Activated CD4-positive, alpha-beta T cell treated with anti-CD3 and anti-CD28 coated beads, Interleukin-2, amount 10 ng/mL, durations not matched to agents 24 days and 14 days (primary cell): ENCODE measurements at regions not wholly inside any gene's neighbourhood (a gene's known extent, or its start where the extent isn't known, plus 50 kb on each side); places are given as distances from the start of the nearest gene placed in this dataset.
"Not testable (repeated sequence)": the region's sequence is repeated elsewhere in the genome, so short reads cannot be mapped to it uniquely, and the experiment has no call there.

Source experiments
- DNase-seq: peaks from one replicate; pipeline ENCODE4 v3.0.0; 2022
- H3K27ac Mint-ChIP-seq: one replicate; pipeline ENCODE4 v1.8.0; 2022; ENCODE audit warnings: mild to moderate bottlenecking, mixed read lengths
- H3K27me3 Mint-ChIP-seq: one replicate; pipeline ENCODE4 v1.8.0; 2022; ENCODE audit warnings: mixed read lengths
- H3K36me3 Mint-ChIP-seq: one replicate; pipeline ENCODE4 v1.8.0; 2022; ENCODE audit warnings: low read depth, mild to moderate bottlenecking, mixed read lengths
- H3K4me1 Mint-ChIP-seq: one replicate; pipeline ENCODE4 v1.8.0; 2021; ENCODE audit warnings: mixed read lengths
- H3K4me3 Mint-ChIP-seq: one replicate; pipeline ENCODE4 v1.8.0; 2022; ENCODE audit warnings: mild to moderate bottlenecking, moderate library complexity, mixed read lengths
- H3K9me3 Mint-ChIP-seq: one replicate; pipeline ENCODE4 v1.8.0; 2021; ENCODE audit warnings: mixed read lengths
- intact Hi-C: fragments of 100-400 bp; cut with micrococcal nuclease; formaldehyde crosslinking; loops from one replicate; pipeline ENCODE4 v1.15.1; 2023

DNA sequence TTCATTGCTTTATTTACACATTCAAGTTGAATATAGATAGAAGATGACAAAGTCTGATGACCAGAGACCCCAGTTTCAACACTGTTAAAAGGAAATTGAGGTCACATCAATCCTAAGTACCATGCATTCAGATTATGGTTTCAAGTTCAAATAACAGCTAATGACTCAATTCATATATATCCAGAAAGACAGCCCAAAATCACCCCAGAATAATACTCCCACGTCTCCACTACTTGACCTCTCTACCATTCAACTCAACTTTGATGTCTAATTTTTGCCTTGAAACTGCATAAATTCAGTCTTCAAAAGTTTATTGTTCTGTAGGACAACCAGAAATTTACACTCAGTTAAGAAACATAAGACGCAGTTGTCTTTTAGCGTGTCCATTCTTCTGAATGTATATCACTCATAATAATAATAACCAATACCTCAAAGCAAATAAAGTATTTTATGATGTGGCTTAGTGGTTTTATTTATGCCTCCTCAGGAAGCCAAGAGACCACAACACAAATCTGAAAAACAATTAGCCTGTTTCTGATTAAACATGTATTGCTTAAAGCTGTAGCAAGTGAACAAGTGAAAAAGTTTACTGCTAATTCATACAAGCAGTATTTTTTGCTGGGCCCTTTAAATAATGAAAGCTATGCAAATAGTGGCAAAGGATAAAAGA is 569.0 kb downstream of the LTN1 start:
- DNase-seq = no peak
- Mint-ChIP-seq H3K27ac (no peak overlapping the region), H3K4me1 (no peaks in the 10 kb centered on the region), H3K36me3 (no peaks in the 10 kb centered on the region), H3K9me3 (no peaks in the 10 kb centered on the region), H3K4me3 (no peak overlapping the region), H3K27me3 (no peaks in the 10 kb centered on the region)
- intact Hi-C loops = no loop called here

DNA sequence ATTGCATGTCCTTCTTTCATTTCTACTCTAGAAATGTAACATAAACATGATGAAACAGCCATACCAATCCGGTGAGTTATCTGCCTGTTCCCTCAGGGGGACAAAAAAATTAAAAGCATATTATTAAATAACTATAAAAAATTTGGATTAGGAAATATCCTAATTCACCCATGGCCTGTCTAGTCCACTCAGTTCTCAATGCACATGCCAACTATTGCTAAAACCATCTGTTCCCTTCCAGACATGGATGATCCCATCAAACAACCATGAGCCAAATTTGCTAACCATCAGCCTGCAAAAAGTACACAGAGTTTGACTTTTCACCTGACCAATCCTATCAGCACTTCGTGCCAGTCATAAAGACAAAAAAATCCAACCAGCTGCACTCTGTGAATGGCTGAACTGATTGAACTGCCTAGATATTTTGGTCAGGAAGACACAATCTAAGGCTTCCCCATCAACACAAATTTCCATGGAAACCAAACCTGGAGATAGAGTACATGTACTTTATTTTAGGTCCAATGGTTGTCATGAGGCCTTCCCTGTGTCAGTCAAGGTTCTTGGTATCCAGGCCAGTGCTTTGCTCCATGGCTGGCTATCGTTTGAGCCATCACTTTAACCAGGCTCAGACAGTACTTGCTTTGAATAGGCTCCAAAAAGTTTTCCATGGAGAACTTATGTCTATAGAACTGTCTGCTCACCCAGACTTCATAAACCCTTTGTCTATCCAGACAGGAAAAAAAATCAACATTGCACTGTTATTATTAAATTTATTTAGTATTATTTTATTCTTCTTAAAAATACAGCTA is 570.8 kb downstream of the LTN1 start:
- Mint-ChIP-seq H3K27me3 (no peaks in the 10 kb centered on the region), H3K4me3 (no peak overlapping the region), H3K36me3 (no peaks in the 10 kb centered on the region), H3K27ac (no peak overlapping the region), H3K4me1 (no peaks in the 10 kb centered on the region), H3K9me3 (no peaks in the 10 kb centered on the region)
- no peak for DNase-seq
- intact Hi-C loops = no loop called here

DNA sequence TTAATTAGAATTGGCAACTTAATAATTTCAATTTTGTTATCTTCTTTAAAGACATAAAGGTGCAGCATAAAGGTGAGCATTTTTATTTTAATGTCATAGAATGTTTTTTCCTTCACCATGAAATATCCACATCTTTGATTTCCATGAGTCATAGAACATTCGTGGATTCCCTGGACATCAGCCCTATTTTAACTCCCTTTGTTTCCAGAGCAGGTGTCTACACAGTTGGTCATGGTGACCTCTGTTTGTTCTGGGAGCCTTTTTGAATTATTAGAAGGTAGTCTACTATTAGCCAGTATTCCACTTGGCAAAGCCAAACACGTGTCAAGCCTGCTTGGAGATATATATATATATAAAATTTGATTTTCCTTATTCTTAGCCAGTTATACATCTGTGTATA is 572.9 kb downstream of the LTN1 start:
- intact Hi-C loops = no loop called here
- Mint-ChIP-seq H3K27ac (no peak overlapping the region), H3K9me3 (no peaks in the 10 kb centered on the region), H3K4me3 (no peak overlapping the region), H3K4me1 (no peaks in the 10 kb centered on the region), H3K27me3 (no peaks in the 10 kb centered on the region), H3K36me3 (no peaks in the 10 kb centered on the region)
- DNase-seq = no peak

DNA sequence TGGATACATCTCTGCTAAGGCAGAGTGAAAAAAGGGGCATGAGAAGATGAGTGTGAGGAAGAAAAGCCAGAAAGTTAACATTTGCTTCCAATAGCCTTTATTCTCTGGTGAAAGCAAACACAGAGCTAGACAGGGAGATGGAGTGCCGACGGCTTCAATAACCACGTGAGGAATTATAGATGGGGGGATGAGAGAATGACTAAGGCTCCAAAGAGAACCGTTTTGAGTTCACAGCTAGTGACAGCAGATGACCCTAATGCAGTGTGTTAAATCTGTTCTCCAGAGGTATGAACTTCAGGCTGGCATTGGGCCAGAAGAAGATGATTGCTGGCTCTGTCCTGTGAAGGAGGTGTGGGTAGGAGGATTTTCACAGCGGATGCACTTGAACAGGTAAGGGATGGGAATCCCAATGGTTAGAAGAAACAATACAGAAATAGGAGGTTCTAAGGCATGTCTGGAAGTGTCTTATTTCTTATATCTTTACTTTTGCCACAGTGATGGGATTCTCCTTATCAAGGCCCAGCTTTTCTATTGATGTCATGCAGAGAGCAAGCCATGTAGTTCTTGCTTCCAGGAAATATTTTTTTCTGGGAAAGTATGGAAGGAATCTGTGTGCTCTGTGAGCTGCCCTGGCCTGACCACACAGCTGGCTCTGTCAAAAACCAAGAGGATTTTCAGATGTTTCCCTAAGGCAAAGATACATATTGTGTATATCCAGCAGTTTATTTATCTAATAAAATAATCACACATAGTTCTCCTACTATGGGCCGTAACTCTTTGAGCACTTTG is 573.8 kb downstream of the LTN1 start:
- intact Hi-C loops = no loop called here
- Mint-ChIP-seq H3K4me3 (no peak overlapping the region), H3K9me3 (no peaks in the 10 kb centered on the region), H3K27me3 (no peaks in the 10 kb centered on the region), H3K27ac (no peak overlapping the region), H3K4me1 (no peaks in the 10 kb centered on the region), H3K36me3 (no peaks in the 10 kb centered on the region)
- DNase-seq = no peak

DNA sequence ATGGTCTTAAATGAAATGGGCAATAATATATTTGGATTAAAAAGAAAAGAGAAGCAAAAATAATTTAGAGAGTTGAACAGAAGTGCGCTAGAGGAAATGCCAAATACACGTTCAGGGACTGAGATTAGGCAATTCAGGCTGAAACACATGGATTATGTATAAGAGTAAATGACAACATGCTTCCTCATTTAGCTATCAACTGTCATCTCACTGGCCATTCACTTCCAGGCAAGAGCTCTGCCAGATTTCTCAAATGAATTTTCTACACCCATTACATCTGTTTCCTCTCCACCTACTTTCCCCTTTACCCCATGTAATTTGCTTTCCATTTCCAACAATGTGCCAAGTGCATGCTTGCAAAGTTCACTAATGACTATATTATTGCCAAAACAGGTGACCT is 582.4 kb downstream of the LTN1 start:
- intact Hi-C loops = no loop called here
- no peaks in the 10 kb centered on the region for H3K36me3 Mint-ChIP-seq
- no peak overlapping the region for H3K27ac Mint-ChIP-seq
- no peaks in the 10 kb centered on the region for H3K4me1 Mint-ChIP-seq
- H3K9me3 Mint-ChIP-seq = no peaks in the 10 kb centered on the region
- no peak for DNase-seq
- H3K4me3 Mint-ChIP-seq = no peak overlapping the region
- no peaks in the 10 kb centered on the region for H3K27me3 Mint-ChIP-seq

DNA sequence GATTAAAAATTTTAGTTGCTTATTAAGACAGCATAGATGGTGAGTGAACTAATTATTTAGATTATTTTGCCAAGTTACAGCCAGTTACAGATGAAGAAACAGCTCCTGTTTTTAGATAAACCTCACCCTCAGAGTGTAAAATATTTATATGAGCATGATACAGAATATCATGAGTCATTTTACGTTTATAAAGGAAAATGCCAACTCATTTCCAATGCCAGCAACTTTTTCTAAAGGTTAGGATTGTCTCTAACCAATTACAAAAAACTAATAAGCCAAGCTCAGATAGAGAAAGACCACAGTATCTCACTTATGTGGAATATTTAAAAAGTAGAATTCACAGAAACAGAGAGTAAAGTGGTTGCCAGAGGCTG is 590.1 kb downstream of the LTN1 start:
- Mint-ChIP-seq H3K36me3 (no peaks in the 10 kb centered on the region), H3K9me3 (no peaks in the 10 kb centered on the region), H3K27ac (no peak overlapping the region), H3K4me1 (no peaks in the 10 kb centered on the region), H3K4me3 (no peak overlapping the region), H3K27me3 (no peaks in the 10 kb centered on the region)
- intact Hi-C loops = no loop called here
- DNase-seq = no peak

DNA sequence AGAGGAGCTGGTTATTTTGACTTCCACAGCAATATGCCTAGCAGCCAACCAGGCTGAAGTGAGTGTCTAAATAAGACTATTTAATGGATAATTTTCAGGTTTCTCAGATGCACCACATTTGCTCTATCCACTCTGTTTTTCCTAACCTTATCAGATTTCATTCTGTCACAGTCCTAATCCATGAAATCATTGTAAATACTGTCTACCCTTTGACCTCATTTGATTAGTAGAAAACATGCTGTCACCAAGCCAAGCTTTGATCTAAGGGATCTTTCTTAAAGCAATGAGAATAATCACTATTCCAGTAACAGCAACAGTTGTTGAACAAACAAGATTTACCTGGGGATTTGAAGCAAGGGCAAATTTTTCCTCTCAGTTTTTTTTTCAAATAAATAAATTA is 595.6 kb downstream of the LTN1 start:
- Mint-ChIP-seq H3K27ac (no peak overlapping the region), H3K27me3 (no peaks in the 10 kb centered on the region), H3K4me3 (no peak overlapping the region), H3K9me3 (no peaks in the 10 kb centered on the region), H3K36me3 (no peaks in the 10 kb centered on the region), H3K4me1 (no peaks in the 10 kb centered on the region)
- no peak for DNase-seq
- intact Hi-C loops = no loop called here

DNA sequence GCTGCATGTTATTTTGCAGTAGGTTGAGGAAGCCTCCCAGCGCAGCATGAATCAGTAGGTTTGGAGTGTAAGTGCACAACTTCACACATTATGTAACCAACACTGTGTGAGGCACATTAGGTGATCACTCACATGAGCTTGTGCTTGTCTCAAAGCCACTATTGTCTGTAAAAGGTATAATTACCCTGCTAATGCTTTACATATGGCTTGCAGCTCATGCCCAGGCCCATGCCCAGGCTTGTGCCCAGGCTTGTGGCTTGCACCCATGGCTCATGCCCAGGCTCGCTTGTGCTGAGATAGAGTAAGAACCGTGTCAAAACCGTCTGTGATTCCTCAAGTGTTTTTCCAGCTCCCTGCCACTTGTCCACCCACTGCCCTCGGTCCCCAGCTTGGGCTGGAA is 596.3 kb downstream of the LTN1 start:
- Mint-ChIP-seq H3K36me3 (no peaks in the 10 kb centered on the region), H3K27me3 (no peaks in the 10 kb centered on the region), H3K27ac (no peak overlapping the region), H3K4me3 (no peak overlapping the region), H3K4me1 (no peaks in the 10 kb centered on the region), H3K9me3 (no peaks in the 10 kb centered on the region)
- intact Hi-C loops = no loop called here
- DNase-seq = no peak

DNA sequence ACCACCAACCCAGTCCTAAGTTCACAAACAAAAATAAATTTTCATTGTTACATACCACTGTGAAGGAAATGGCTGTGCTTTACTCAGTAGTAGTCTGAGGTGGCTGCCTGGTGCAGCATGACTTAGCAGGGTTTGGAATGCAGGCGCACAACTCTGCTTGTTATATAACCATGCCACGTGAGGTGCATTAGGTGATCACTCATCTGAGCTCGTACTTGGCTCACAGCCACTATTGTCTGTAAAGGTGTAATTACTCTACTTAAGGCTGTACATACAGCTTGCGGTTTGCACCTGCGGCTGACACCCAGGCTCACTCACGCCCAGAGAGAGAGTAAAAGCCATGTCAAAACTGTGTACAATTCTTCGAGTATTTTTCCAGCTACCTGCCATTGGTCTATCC is 599.4 kb downstream of the LTN1 start:
- Mint-ChIP-seq H3K36me3 (no peaks in the 10 kb centered on the region), H3K9me3 (no peaks in the 10 kb centered on the region), H3K27me3 (no peaks in the 10 kb centered on the region), H3K4me1 (no peaks in the 10 kb centered on the region), H3K4me3 (no peak overlapping the region), H3K27ac (no peak overlapping the region)
- intact Hi-C loops = no loop called here
- DNase-seq = no peak

DNA sequence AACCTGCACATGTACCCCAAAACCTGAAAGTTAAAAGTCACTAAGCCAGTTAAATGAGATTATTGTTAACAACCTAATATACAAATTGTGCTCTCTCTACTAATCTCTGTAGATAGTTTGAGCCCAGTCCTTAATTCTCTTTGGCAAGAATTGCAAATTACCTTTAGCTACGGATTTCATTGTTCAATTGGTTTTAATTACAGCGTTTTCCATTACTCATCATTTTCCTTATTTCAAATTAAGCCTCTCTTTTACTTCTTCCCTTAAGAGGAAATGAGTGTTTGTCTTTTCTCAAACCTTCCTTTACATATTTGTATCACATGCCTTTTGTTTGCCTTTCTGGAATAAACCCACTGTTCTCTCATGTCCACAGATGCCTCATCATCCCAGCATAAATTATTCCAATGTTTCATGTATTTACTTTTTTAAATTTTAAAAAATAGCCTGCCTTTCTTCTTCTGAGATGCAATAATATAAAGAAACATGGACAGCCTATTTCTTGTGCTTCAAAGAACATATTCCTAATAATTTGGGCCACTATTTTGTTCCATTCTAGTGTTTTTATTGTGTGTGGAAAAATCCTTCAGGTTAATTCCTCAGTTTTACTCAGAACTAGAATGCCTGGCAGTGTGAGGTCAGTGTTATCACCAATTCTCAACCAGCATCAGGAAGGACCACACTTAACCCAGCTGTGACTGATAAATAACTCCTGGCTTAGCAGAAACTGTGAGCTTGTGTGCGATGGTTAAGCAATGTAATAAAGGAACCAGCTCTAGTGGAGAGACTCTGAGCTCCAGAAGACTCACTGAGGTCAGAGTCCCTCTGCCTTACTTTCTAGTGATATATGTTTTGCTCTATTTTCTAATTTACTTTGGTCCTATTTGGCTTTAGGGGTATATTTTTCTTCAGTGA is 600.5 kb downstream of the LTN1 start:
- no peak overlapping the region for H3K27ac Mint-ChIP-seq
- no peak for DNase-seq
- no peaks in the 10 kb centered on the region for H3K27me3 Mint-ChIP-seq
- H3K36me3 Mint-ChIP-seq = no peaks in the 10 kb centered on the region
- H3K4me3 Mint-ChIP-seq = no peak overlapping the region
- no peaks in the 10 kb centered on the region for H3K9me3 Mint-ChIP-seq
- intact Hi-C loops = no loop called here
- H3K4me1 Mint-ChIP-seq = no peaks in the 10 kb centered on the region

DNA sequence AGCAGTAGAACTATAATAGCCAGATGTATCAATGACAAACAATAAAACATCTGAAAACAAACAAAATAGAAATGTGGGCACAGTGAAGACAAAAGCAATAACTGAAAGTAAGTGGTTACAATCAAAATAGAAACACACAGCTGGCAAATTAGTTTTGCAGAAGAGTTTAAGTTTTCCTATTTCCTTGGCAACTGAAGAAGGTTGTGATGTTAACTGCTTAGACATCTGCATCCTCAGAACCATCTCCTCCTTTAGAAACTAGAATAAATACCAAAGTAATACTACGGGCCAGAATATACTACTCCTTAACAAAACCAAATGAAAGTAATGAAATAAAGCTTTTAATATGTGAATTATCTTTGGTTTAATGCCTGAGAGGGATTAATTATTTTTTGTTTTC is 605.5 kb downstream of the LTN1 start:
- no peak for DNase-seq
- H3K4me3 Mint-ChIP-seq = no peak overlapping the region
- H3K4me1 Mint-ChIP-seq = no peaks in the 10 kb centered on the region
- H3K27ac Mint-ChIP-seq = no peak overlapping the region
- no peaks in the 10 kb centered on the region for H3K36me3 Mint-ChIP-seq
- H3K27me3 Mint-ChIP-seq = no peaks in the 10 kb centered on the region
- no peaks in the 10 kb centered on the region for H3K9me3 Mint-ChIP-seq
- intact Hi-C loops = no loop called here

DNA sequence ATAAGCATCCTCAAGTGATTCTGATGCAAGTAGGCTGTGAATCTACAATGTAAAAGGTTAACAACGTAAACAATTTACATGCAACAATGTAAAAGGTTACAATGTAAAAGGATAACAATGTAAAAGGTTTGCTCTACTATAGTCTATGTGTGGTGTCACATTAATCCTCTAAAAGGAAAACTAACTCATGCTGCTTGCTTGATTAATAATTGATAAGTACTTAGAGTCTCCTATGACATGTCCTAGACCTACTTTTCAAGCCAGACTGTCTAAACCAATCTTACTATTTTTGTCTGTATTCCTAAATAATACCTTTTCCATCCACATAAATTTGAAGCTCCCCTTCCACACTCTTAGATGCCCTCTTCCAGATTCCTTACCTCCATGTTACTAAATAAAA is 606.8 kb downstream of the LTN1 start:
- intact Hi-C loops = no loop called here
- H3K9me3 Mint-ChIP-seq = no peaks in the 10 kb centered on the region
- DNase-seq = no peak
- H3K4me3 Mint-ChIP-seq = no peak overlapping the region
- no peak overlapping the region for H3K27ac Mint-ChIP-seq
- no peaks in the 10 kb centered on the region for H3K27me3 Mint-ChIP-seq
- H3K4me1 Mint-ChIP-seq = no peaks in the 10 kb centered on the region
- H3K36me3 Mint-ChIP-seq = no peaks in the 10 kb centered on the region

DNA sequence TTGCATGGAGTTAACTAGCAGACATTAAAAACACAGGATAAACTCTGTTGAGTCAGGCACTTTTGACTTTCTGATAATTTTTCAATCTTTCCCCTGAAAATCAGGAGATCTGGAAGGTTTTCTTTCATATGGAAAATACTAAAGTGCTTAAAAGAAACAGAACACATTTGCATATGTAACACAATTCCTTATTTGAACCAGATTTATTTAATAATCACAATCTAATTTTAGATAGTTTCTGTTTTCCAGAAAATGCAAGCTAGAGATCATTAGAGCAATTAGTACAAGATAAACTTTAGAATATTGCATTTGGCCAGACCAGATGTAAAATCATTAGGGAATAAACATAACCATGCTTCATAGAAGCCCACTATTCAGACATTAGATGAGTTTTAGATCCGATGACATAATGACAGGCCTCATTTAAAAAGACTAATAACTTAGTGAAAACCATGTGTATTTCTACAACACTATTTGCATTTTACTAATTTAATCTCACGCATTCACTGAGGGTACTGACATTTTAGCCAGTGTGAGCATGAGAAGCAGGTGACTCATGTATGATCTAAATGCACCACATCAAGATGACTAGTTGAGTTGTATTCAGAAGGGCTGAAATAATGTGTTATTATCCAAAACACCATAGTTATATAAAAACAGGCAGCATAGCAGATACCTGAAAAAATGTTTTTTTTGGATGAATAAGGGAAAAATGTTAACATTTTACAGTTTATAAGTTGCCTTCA is 611.5 kb downstream of the LTN1 start:
- H3K27me3 Mint-ChIP-seq, DNase-seq, H3K36me3 Mint-ChIP-seq, H3K4me1 Mint-ChIP-seq, H3K4me3 Mint-ChIP-seq, intact Hi-C loops, H3K9me3 Mint-ChIP-seq, H3K27ac Mint-ChIP-seq: not testable (repeated sequence)
